H1 (cell line): ENCODE measurements at regions not wholly inside any gene's neighbourhood (a gene's known extent, or its start where the extent isn't known, plus 50 kb on each side); places are given as distances from the start of the nearest gene placed in this dataset.

Experiments
- CHD1 ChIP-seq: IDR thresholded peaks from 2 replicates; pipeline ENCODE4 v1.6.1; 2012; ENCODE audit warnings: low read depth, low read length, improper control_type of control experiment
- EZH2 ChIP-seq: fragments of 200-600 bp; sonication (generic); IDR thresholded peaks from 2 replicates; pipeline ENCODE4 v1.7.1; 2012; ENCODE audit warnings: low read depth, mild to moderate bottlenecking, moderate library complexity, low read length, inconsistent platforms; ENCODE audit not compliant: severe bottlenecking
- POLR2AphosphoS5 ChIP-seq: IDR thresholded peaks from 2 replicates; pipeline ENCODE4 v1.6.1; 2011; ENCODE audit warnings: low read depth, low read length
- RFX5 ChIP-seq: IDR thresholded peaks from 2 replicates; pipeline ENCODE4 v1.6.1; 2011; ENCODE audit warnings: low read depth, low read length, improper control_type of control experiment, borderline replicate concordance
- SIX5 ChIP-seq: IDR thresholded peaks from 2 replicates; pipeline ENCODE4 v1.6.1; 2011; ENCODE audit warnings: mild to moderate bottlenecking, low read depth, low read length
- SP4 ChIP-seq: IDR thresholded peaks from 2 replicates; pipeline ENCODE4 v1.6.1; 2012; ENCODE audit warnings: low read length, inconsistent platforms
- SRF ChIP-seq: IDR thresholded peaks from 2 replicates; pipeline ENCODE4 v1.6.1; 2011; ENCODE audit warnings: mild to moderate bottlenecking, low read depth, low read length, moderate library complexity
- TBP ChIP-seq: IDR thresholded peaks from 2 replicates; pipeline ENCODE4 v1.6.1; 2011; ENCODE audit warnings: low read depth, low read length, improper control_type of control experiment
- YY1 ChIP-seq: IDR thresholded peaks from 2 replicates; pipeline ENCODE4 v1.6.1; 2011; ENCODE audit warnings: low read depth, mild to moderate bottlenecking, low read length
- TF ChIP-seq, protein P1 (sequence below), 3 experiments: IDR thresholded peaks; 1 replicate in 2 of 3; 2 replicates in 1 of 3; pipeline versions ENCODE4 v1.5.1 to v1.6.1; 2011; ENCODE audit warnings: low read length in 3 of 3, mild to moderate bottlenecking in 3 of 3, inconsistent platforms in 2 of 3, low read depth in 1 of 3, moderate library complexity in 1 of 3; ENCODE audit not compliant: insufficient read depth in 1 of 3; ENCODE audit errors: control extremely low read depth in 1 of 3

DNA sequence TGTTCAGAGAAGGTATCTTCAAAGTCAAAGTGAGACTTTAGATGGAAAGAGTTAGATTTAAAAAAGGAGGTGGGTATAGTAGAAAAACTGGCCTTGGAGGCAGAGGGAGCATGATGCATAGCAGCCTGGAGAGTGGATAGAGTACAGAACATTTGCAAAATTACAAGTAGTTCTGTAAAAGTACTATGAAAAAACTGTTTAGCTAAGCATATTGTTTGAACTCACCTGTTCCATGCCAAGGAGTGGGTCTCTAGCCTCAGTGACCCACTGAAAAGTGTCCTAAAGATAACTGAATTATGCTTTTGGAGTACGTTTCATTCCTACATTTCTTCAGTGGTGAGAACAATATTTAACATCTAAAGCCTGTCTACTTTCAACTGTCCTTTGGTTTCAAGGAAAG, 218.9 kb downstream of the NAP1L3 start:
- TF ChIP-seq POLR2AphosphoS5 (no peak), TBP (no peak), SP4 (no peak), SIX5 (no peak), RFX5 (no peak), CHD1 (no peak), SRF (no peak), EZH2 (no peak), YY1 (no peak)
- TF ChIP-seq, protein P1, sequence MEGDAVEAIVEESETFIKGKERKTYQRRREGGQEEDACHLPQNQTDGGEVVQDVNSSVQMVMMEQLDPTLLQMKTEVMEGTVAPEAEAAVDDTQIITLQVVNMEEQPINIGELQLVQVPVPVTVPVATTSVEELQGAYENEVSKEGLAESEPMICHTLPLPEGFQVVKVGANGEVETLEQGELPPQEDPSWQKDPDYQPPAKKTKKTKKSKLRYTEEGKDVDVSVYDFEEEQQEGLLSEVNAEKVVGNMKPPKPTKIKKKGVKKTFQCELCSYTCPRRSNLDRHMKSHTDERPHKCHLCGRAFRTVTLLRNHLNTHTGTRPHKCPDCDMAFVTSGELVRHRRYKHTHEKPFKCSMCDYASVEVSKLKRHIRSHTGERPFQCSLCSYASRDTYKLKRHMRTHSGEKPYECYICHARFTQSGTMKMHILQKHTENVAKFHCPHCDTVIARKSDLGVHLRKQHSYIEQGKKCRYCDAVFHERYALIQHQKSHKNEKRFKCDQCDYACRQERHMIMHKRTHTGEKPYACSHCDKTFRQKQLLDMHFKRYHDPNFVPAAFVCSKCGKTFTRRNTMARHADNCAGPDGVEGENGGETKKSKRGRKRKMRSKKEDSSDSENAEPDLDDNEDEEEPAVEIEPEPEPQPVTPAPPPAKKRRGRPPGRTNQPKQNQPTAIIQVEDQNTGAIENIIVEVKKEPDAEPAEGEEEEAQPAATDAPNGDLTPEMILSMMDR (IDR thresholded peaks at IDR 0.05; ENCODE audit: control extremely low read depth in 1 of 3, insufficient read depth in 1 of 3, low read depth in 1 of 3, low read length in 3 of 3) = no peak
